ENCODE measurements at regions not wholly inside any gene's neighbourhood (a gene's known extent, or its start where the extent isn't known, plus 50 kb on each side); places are given as distances from the start of the nearest gene placed in this dataset.

DNA sequence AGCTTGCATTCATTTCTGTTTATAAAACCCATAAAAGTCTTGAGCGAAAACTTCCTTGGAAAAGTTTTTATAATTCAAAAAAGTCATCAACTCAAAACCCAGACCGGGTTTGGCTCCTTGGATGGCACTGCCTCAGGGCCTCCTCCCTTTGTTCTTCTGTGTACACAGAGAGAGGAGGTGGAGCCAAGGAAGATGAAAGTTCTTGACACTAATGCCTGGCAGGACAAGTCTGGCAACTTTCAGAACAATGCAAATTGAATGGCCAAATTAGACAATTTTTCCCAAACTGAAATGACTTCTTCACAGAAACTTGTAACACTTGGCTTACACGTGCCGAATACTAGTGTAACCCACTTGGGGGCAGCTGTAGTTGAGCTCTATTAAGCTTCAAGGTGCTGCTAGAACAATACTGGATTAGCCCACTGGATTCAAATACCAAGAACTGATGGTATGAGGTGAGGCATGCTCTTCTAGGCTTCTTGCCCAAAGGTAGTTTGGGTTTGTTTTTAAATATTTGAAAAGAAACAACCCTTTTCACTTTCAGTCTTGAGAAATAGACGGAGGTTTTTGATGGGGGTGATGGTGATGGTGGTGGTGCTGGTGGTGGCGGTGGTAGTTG is 86.6 kb upstream of the FRMD6 start:
- in situ Hi-C loops (cut with MboI; ENCODE audit: low sequenced_read_pairs, unreplicated experiment), result no loop called here
- TF ChIP-seq, protein P1, sequence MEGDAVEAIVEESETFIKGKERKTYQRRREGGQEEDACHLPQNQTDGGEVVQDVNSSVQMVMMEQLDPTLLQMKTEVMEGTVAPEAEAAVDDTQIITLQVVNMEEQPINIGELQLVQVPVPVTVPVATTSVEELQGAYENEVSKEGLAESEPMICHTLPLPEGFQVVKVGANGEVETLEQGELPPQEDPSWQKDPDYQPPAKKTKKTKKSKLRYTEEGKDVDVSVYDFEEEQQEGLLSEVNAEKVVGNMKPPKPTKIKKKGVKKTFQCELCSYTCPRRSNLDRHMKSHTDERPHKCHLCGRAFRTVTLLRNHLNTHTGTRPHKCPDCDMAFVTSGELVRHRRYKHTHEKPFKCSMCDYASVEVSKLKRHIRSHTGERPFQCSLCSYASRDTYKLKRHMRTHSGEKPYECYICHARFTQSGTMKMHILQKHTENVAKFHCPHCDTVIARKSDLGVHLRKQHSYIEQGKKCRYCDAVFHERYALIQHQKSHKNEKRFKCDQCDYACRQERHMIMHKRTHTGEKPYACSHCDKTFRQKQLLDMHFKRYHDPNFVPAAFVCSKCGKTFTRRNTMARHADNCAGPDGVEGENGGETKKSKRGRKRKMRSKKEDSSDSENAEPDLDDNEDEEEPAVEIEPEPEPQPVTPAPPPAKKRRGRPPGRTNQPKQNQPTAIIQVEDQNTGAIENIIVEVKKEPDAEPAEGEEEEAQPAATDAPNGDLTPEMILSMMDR (IDR thresholded peaks at IDR 0.05; ENCODE audit: borderline replicate concordance, control extremely low read depth, extremely low read depth, insufficient read depth, missing control alignments), result no peak
- DNase-seq (ENCODE audit: low spot score), result no peak

DNA sequence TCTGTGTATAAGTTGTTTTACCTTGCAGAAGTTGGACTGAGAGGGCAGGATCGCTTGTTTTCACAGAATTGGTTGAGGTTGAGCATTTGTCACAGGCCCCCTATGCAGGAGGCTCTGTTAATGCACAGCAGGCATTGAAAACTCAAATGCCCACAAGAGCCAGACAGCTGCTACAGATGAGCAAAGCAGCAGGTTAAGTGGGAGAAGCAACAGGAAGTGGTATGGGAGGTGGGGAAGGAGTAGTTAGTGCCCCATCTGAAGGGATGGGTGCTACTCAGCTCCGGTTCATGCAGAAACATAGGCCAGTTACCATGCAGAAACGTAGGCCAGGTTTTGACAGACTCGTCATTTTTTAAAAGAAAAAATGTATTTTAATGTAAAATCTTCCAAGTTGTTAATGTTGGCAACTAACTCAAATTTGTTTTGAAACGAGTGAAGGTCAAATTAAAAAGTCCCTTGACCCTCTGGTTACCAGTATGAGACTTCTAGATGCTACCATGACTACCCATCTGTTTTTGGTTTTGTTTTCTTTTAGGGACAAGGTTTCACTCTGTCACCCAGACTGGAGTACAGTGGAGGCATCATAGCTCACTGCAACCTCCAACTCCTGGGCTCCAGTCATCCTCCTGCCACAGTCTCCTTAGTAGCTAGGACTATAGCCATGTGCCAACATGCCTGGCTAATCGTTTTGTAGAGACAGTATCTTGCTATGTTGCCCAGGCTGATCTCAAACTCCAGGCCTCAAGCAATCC is 84.7 kb upstream of the FRMD6 start:
- DNase-seq (ENCODE audit: low spot score), result no peak
- in situ Hi-C loops (cut with MboI; ENCODE audit: low sequenced_read_pairs, unreplicated experiment), result no loop called here
- TF ChIP-seq, protein P1 (IDR thresholded peaks at IDR 0.05; ENCODE audit: borderline replicate concordance, control extremely low read depth, extremely low read depth, insufficient read depth, missing control alignments), result no peak

DNA sequence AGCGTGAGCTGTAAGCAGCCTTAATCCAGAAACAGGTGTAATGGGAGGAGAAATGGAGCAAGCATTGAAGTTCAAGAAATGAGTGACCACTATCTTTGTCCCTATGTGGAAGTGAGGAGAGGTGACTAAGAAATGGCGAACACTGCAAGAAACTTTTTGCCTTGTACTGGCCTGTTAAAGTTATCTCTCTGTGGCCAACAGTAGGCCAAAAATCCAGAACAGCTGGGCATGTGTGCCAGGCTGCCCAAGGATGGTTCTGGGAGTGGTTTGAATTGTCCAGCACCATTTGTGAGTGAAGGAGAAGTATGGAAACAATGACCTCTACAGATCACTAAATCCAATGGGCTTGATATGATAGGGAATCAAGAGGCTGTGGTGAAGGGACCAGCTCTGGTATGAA is 83.3 kb upstream of the FRMD6 start:
- no peak for DNase-seq (ENCODE audit: low spot score)
- in situ Hi-C loops (cut with MboI; ENCODE audit: low sequenced_read_pairs, unreplicated experiment), result no loop called here
- TF ChIP-seq, protein P1 (IDR thresholded peaks at IDR 0.05; ENCODE audit: borderline replicate concordance, control extremely low read depth, extremely low read depth, insufficient read depth, missing control alignments), result no peak

DNA sequence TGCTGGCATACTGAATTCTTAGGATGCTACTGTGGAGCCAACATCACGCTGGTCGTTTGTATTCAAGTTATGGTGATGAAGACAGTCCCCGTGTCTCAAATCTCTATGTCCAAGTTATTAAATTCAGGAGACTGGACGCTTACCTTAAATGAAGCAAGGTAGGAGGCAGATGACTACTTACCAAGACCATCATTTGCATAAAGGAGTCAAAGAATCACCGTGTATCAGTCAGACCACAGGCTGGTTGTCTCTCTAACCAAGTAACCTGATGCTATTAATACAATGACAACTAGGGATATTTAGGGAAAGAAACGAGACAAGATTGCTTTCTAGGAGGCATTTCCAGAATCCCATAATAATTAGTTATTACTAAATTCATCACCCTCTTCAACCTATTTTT is 78.1 kb upstream of the FRMD6 start:
- TF ChIP-seq, protein P1 (IDR thresholded peaks at IDR 0.05; ENCODE audit: borderline replicate concordance, control extremely low read depth, extremely low read depth, insufficient read depth, missing control alignments), result no peak

DNA sequence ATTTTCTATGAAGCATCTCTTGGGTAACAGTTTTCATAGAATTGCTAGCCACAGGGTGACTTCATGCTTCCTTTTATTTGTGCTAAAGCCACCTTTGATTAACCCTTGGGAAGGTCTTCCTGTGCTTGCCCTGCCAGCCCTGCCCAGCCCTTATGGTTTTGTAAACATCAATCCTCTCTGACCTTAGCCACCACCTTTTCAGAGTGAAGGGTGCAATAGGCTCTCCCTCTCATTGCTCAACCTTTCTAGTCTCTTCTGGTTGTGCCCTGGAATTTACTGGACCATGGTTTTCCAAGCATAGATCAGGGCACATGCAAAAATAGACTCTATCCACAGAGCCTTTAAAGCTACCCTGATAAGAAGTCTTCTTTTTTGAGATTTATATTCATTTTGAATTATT is 77.7 kb upstream of the FRMD6 start:
- in situ Hi-C loops (cut with MboI; ENCODE audit: low sequenced_read_pairs, unreplicated experiment), result no loop called here
- no peak for DNase-seq (ENCODE audit: low spot score)
- TF ChIP-seq, protein P1 (IDR thresholded peaks at IDR 0.05; ENCODE audit: borderline replicate concordance, control extremely low read depth, extremely low read depth, insufficient read depth, missing control alignments), result no peak

More for the DNA sequence above, 78.1 kb upstream of the FRMD6 start:
- no peak for DNase-seq (ENCODE audit: low spot score)
- in situ Hi-C loops (cut with MboI; ENCODE audit: low sequenced_read_pairs, unreplicated experiment), result no loop called here

DNA sequence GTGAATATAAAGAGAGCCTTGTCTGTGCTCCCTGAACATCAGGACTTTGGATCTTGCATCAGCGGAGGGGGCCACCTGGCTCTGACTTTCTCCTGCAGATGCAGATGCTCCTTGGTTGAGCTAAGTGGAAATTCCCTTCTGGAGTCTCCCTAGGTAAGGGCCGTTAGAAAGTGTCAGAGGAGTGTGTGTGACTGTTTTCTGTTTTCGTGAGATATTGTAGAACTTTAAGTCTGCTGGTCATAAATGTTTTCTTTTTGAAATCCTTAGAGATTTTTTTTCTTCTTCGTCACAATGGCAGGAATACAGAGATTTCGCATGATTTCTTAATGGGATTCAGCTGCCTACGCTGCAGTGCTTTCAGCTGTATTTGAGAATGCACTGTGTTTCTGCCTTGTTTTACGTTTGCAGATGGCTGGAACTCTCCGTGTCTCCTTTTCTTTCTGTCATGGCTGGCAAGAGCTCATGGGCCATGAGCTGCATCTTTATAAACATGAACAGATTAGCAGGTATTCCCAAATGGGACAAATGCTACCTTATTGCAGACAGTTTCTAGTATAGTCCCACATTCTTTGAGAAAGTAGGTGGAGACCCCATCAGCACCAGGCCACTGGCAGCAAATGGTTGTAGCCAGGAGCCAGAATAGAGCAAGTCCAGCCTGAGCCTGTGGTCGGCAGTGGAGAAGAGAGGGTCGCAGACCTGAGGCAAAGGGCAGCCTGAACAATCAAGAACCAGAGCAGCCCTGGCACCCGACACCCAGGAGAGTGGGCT is 76.2 kb upstream of the FRMD6 start:
- in situ Hi-C loops (cut with MboI; ENCODE audit: low sequenced_read_pairs, unreplicated experiment), result no loop called here
- TF ChIP-seq, protein P1 (IDR thresholded peaks at IDR 0.05; ENCODE audit: borderline replicate concordance, control extremely low read depth, extremely low read depth, insufficient read depth, missing control alignments), result no peak
- DNase-seq (ENCODE audit: low spot score), result no peak

Data from GM13976 (cell line).